ENCODE measurements at regions not wholly inside any gene's neighbourhood (a gene's known extent, or its start where the extent isn't known, plus 50 kb on each side); places are given as distances from the start of the nearest gene placed in this dataset.

DNA sequence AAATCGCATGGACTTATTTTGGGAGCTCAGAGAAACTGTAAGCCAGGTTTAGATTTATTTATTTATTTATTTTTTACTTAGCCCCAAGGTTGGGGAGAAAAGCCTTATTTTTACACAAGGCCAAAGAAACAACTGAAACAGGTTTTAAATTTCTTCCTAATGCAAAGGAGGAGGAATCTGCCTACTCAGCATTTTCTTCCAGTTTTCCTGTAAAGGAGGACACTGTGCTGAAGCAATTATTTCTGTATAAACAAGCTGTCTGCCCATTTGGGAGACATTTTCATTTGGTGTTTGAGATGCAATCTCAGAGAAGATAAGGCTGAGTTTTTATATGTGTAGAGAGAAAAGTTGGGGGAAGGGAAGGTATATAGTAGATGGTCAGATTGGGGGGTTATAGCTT, 125.0 kb downstream of the ETAA1 start:
- H3K9ac ChIP-seq (ENCODE audit: low read length), result no peak overlapping the region
- no peaks in the 10 kb centered on the region for H3K9me3 ChIP-seq (ENCODE audit: control insufficient read depth, low read depth, low read length)
- H3K27ac ChIP-seq (ENCODE audit: low read length), result no peak overlapping the region
- H3K4me1 ChIP-seq (ENCODE audit: control insufficient read depth, low read depth, low read length), result no peaks in the 10 kb centered on the region
- H3K27me3 ChIP-seq (ENCODE audit: control insufficient read depth, insufficient read depth, low read length), result no peaks in the 10 kb centered on the region
- H3K36me3 ChIP-seq (ENCODE audit: control insufficient read depth, low read depth, low read length), result no peaks in the 10 kb centered on the region
- H3K4me3 ChIP-seq (ENCODE audit: low read length), result no peak overlapping the region

GRCh38 chr2:67524213-67524612, 127.1 kb downstream of the ETAA1 start:
- H3K4me3 ChIP-seq (ENCODE audit: low read length), result no peak overlapping the region
- no peaks in the 10 kb centered on the region for H3K4me1 ChIP-seq (ENCODE audit: control insufficient read depth, low read depth, low read length)
- H3K9ac ChIP-seq (ENCODE audit: low read length), result no peak overlapping the region
- no peaks in the 10 kb centered on the region for H3K27me3 ChIP-seq (ENCODE audit: control insufficient read depth, insufficient read depth, low read length)
- no peaks in the 10 kb centered on the region for H3K36me3 ChIP-seq (ENCODE audit: control insufficient read depth, low read depth, low read length)
- H3K27ac ChIP-seq (ENCODE audit: low read length), result no peak overlapping the region
- H3K9me3 ChIP-seq (ENCODE audit: control insufficient read depth, low read depth, low read length), result no peaks in the 10 kb centered on the region

DNA sequence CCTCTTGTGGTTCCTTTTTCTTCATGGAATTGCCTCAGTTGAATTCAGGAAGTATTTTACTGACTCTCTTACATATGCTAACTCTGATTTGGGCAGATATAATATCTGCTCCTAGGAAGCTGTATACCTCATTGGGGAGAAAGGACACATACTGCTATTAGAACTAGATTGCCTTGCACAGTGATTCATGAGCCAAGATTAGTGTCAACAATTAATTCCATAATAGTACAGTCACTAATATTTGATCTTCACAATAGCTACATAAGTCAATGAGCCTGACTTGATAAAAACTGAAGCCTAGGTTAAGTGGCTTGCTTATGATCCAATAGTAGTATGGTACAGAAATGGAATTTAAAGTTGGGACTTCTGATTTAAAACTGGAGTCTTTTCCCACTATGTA, 127.6 kb downstream of the ETAA1 start:
- H3K4me1 ChIP-seq (ENCODE audit: control insufficient read depth, low read depth, low read length), result no peaks in the 10 kb centered on the region
- H3K9me3 ChIP-seq (ENCODE audit: control insufficient read depth, low read depth, low read length), result no peaks in the 10 kb centered on the region
- no peak overlapping the region for H3K4me3 ChIP-seq (ENCODE audit: low read length)
- H3K9ac ChIP-seq (ENCODE audit: low read length), result no peak overlapping the region
- no peaks in the 10 kb centered on the region for H3K27me3 ChIP-seq (ENCODE audit: control insufficient read depth, insufficient read depth, low read length)
- no peak overlapping the region for H3K27ac ChIP-seq (ENCODE audit: low read length)
- H3K36me3 ChIP-seq (ENCODE audit: control insufficient read depth, low read depth, low read length), result no peaks in the 10 kb centered on the region

- no peaks in the 10 kb centered on the region for H3K36me3 ChIP-seq (ENCODE audit: control insufficient read depth, low read depth, low read length)
- no peak overlapping the region for H3K27ac ChIP-seq (ENCODE audit: low read length)
- no peaks in the 10 kb centered on the region for H3K27me3 ChIP-seq (ENCODE audit: control insufficient read depth, insufficient read depth, low read length)
- no peaks in the 10 kb centered on the region for H3K4me1 ChIP-seq (ENCODE audit: control insufficient read depth, low read depth, low read length)
- no peak overlapping the region for H3K4me3 ChIP-seq (ENCODE audit: low read length)
- no peaks in the 10 kb centered on the region for H3K9me3 ChIP-seq (ENCODE audit: control insufficient read depth, low read depth, low read length)
- no peak overlapping the region for H3K9ac ChIP-seq (ENCODE audit: low read length)
Observed at GRCh38 chr2:67526283-67526682, 129.2 kb downstream of the ETAA1 start.

- Histone ChIP-seq H3K36me3 (ENCODE audit: control insufficient read depth, low read depth, low read length) (no peaks in the 10 kb centered on the region), H3K4me1 (ENCODE audit: control insufficient read depth, low read depth, low read length) (no peaks in the 10 kb centered on the region), H3K27me3 (ENCODE audit: control insufficient read depth, insufficient read depth, low read length) (no peaks in the 10 kb centered on the region), H3K27ac (ENCODE audit: low read length) (no peak overlapping the region), H3K4me3 (ENCODE audit: low read length) (no peak overlapping the region), H3K9me3 (ENCODE audit: control insufficient read depth, low read depth, low read length) (no peaks in the 10 kb centered on the region), H3K9ac (ENCODE audit: low read length) (no peak overlapping the region)
Observed at GRCh38 chr2:67528320-67528719, 131.2 kb downstream of the ETAA1 start.

DNA sequence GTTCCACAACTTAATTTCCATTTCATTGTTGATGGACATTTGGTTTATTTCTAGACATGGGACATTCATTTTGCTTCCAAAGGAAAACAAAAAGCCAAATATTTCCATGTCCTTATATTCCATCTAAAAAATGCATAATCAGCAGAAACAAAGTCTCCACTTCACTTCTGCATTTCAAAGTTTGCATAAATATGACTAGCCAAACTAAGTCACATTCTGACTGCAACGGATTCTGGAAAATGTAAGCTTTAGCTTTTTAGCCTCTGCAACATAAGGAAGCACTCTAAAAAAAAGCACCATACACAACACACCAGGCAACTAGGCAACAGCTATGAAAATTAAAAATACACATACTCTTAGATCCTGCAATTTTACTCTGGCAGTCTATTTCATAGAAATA, 135.3 kb downstream of the ETAA1 start:
- no peaks in the 10 kb centered on the region for H3K4me1 ChIP-seq (ENCODE audit: control insufficient read depth, low read depth, low read length)
- no peak overlapping the region for H3K4me3 ChIP-seq (ENCODE audit: low read length)
- no peak overlapping the region for H3K27ac ChIP-seq (ENCODE audit: low read length)
- H3K27me3 ChIP-seq (ENCODE audit: control insufficient read depth, insufficient read depth, low read length), result no peaks in the 10 kb centered on the region
- no peak overlapping the region for H3K9ac ChIP-seq (ENCODE audit: low read length)
- no peaks in the 10 kb centered on the region for H3K9me3 ChIP-seq (ENCODE audit: control insufficient read depth, low read depth, low read length)
- no peaks in the 10 kb centered on the region for H3K36me3 ChIP-seq (ENCODE audit: control insufficient read depth, low read depth, low read length)

GRCh38 chr2:67534745-67535144, 137.6 kb downstream of the ETAA1 start:
- Histone ChIP-seq H3K36me3 (ENCODE audit: control insufficient read depth, low read depth, low read length) (no peaks in the 10 kb centered on the region), H3K4me1 (ENCODE audit: control insufficient read depth, low read depth, low read length) (no peaks in the 10 kb centered on the region), H3K4me3 (ENCODE audit: low read length) (no peak overlapping the region), H3K9ac (ENCODE audit: low read length) (no peak overlapping the region), H3K27me3 (ENCODE audit: control insufficient read depth, insufficient read depth, low read length) (no peaks in the 10 kb centered on the region), H3K9me3 (ENCODE audit: control insufficient read depth, low read depth, low read length) (peaks cover 8% of the 10 kb centered on the region), H3K27ac (ENCODE audit: low read length) (no peak overlapping the region)

- no peaks in the 10 kb centered on the region for H3K36me3 ChIP-seq (ENCODE audit: control insufficient read depth, low read depth, low read length)
- no peaks in the 10 kb centered on the region for H3K4me1 ChIP-seq (ENCODE audit: control insufficient read depth, low read depth, low read length)
- H3K9me3 ChIP-seq (ENCODE audit: control insufficient read depth, low read depth, low read length), result peaks cover 8% of the 10 kb centered on the region
- H3K27ac ChIP-seq (ENCODE audit: low read length), result no peak overlapping the region
- no peak overlapping the region for H3K4me3 ChIP-seq (ENCODE audit: low read length)
- no peak overlapping the region for H3K9ac ChIP-seq (ENCODE audit: low read length)
- no peaks in the 10 kb centered on the region for H3K27me3 ChIP-seq (ENCODE audit: control insufficient read depth, insufficient read depth, low read length)
Observed at GRCh38 chr2:67540962-67541361, 143.8 kb downstream of the ETAA1 start.

DNA sequence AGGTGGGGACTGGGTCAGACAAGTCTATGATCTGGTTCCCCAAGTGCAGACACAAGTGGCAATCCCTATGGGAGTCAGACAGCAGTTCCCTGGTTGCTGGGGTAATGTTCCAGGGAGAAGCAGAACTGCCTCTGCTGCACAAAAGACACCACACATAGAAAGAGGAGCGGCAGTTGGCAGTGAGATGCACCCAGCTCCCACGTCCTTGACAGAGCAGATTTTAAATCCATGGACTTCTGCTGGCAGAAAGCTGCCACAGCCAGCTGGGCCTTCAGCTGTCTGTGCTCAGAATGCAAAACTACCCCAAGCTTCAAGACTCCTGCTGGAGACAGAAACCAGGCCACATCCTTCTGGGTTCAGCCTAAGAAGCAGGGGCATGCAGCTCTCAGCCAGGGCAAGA, 147.2 kb downstream of the ETAA1 start:
- Histone ChIP-seq H3K9me3 (ENCODE audit: control insufficient read depth, low read depth, low read length) (no peaks in the 10 kb centered on the region), H3K9ac (ENCODE audit: low read length) (no peak overlapping the region), H3K27ac (ENCODE audit: low read length) (no peak overlapping the region), H3K4me3 (ENCODE audit: low read length) (no peak overlapping the region), H3K27me3 (ENCODE audit: control insufficient read depth, insufficient read depth, low read length) (no peaks in the 10 kb centered on the region), H3K4me1 (ENCODE audit: control insufficient read depth, low read depth, low read length) (peaks cover 5% of the 10 kb centered on the region), H3K36me3 (ENCODE audit: control insufficient read depth, low read depth, low read length) (no peaks in the 10 kb centered on the region)

GRCh38 chr2:67548317-67549201, 151.4 kb downstream of the ETAA1 start:
- no peak overlapping the region for H3K27ac ChIP-seq (ENCODE audit: low read length)
- peaks cover 5% of the 10 kb centered on the region for H3K4me1 ChIP-seq (ENCODE audit: control insufficient read depth, low read depth, low read length)
- no peaks in the 10 kb centered on the region for H3K27me3 ChIP-seq (ENCODE audit: control insufficient read depth, insufficient read depth, low read length)
- no peak overlapping the region for H3K9ac ChIP-seq (ENCODE audit: low read length)
- no peak overlapping the region for H3K4me3 ChIP-seq (ENCODE audit: low read length)
- H3K36me3 ChIP-seq (ENCODE audit: control insufficient read depth, low read depth, low read length), result no peaks in the 10 kb centered on the region
- H3K9me3 ChIP-seq (ENCODE audit: control insufficient read depth, low read depth, low read length), result no peaks in the 10 kb centered on the region

GRCh38 chr2:67559156-67559555, 162.0 kb downstream of the ETAA1 start:
- no peaks in the 10 kb centered on the region for H3K4me1 ChIP-seq (ENCODE audit: control insufficient read depth, low read depth, low read length)
- no peaks in the 10 kb centered on the region for H3K36me3 ChIP-seq (ENCODE audit: control insufficient read depth, low read depth, low read length)
- H3K9me3 ChIP-seq (ENCODE audit: control insufficient read depth, low read depth, low read length), result no peaks in the 10 kb centered on the region
- no peaks in the 10 kb centered on the region for H3K27me3 ChIP-seq (ENCODE audit: control insufficient read depth, insufficient read depth, low read length)
- H3K9ac ChIP-seq (ENCODE audit: low read length), result no peak overlapping the region
- H3K27ac ChIP-seq (ENCODE audit: low read length), result no peak overlapping the region
- H3K4me3 ChIP-seq (ENCODE audit: low read length), result no peak overlapping the region

GRCh38 chr2:67560771-67561456, 163.8 kb downstream of the ETAA1 start:
- Histone ChIP-seq H3K27me3 (ENCODE audit: control insufficient read depth, insufficient read depth, low read length) (no peaks in the 10 kb centered on the region), H3K4me1 (ENCODE audit: control insufficient read depth, low read depth, low read length) (no peaks in the 10 kb centered on the region), H3K4me3 (ENCODE audit: low read length) (no peak overlapping the region), H3K27ac (ENCODE audit: low read length) (no peak overlapping the region), H3K9me3 (ENCODE audit: control insufficient read depth, low read depth, low read length) (no peaks in the 10 kb centered on the region), H3K9ac (ENCODE audit: low read length) (no peak overlapping the region), H3K36me3 (ENCODE audit: control insufficient read depth, low read depth, low read length) (no peaks in the 10 kb centered on the region)

All from iPS-18a (cell line).